Vagina (tissue), 2 donors: ENCODE measurements at regions not wholly inside any gene's neighbourhood (a gene's known extent, or its start where the extent isn't known, plus 50 kb on each side); places are given as distances from the start of the nearest gene placed in this dataset.

ENCODE experiments used
- CTCF ChIP-seq, 3 experiments: fragments of 450-650 bp in 2 of 3; fragments of 200-600 bp in 1 of 3; sonication (generic) in 1 of 3; IDR thresholded peaks; one replicate each; pipeline ENCODE4 v1.5.1; 2017 to 2019; ENCODE audit warnings: antibody characterized with exemption in 3 of 3, mild to moderate bottlenecking in 2 of 3, moderate library complexity in 2 of 3
- POLR2A ChIP-seq, 2 donors: fragments of 450-650 bp; IDR thresholded peaks; one replicate each; pipeline ENCODE4 v1.6.1; 2017; ENCODE audit warnings: antibody characterized with exemption in 2 of 2, mild to moderate bottlenecking in 2 of 2, moderate library complexity in 2 of 2

GRCh38 chr2:8531481-8531880 is 150.4 kb upstream of the ID2 start:
- no peak for TF ChIP-seq CTCF (IDR thresholded peaks at IDR 0.05)
- TF ChIP-seq POLR2A (IDR thresholded peaks at IDR 0.05): no peak
